Breast epithelium (tissue), 4 donors: ENCODE measurements at regions not wholly inside any gene's neighbourhood (a gene's known extent, or its start where the extent isn't known, plus 50 kb on each side); places are given as distances from the start of the nearest gene placed in this dataset.

Experiments used
- DNase-seq, 2 donors: peaks; one replicate each; pipeline ENCODE4 v3.0.0-alpha.2; 2019; ENCODE audit warnings: low spot score in 2 of 2
- H3K27ac ChIP-seq, 2 donors: fragments of 200-600 bp; sonication (generic) in 1 of 2; one replicate each; pipeline ENCODE4 v1.5.1; 2016 to 2019; ENCODE audit warnings: mild to moderate bottlenecking in 1 of 2
- H3K27me3 ChIP-seq, 2 donors: fragments of 200-600 bp; sonication (generic) in 1 of 2; one replicate each; pipeline versions ENCODE4 v1.5.1 to v1.6.0; 2017 to 2019; ENCODE audit warnings: control low read depth in 1 of 2, mild to moderate bottlenecking in 1 of 2
- H3K36me3 ChIP-seq: fragments of 200-600 bp; one replicate; pipeline ENCODE4 v1.5.1; 2019
- H3K4me1 ChIP-seq, 2 donors: fragments of 200-600 bp; sonication (generic); one replicate each; pipeline ENCODE4 v1.5.1; 2016 to 2019; ENCODE audit warnings: control low read depth in 1 of 2
- H3K4me3 ChIP-seq, 3 donors: fragments of 200-600 bp; sonication (generic); 1 replicate in 2 of 3; 2 replicates in 1 of 3; pipeline ENCODE4 v1.5.1; 2016 to 2019; ENCODE audit warnings: mild to moderate bottlenecking in 3 of 3, moderate library complexity in 2 of 3
- H3K9me3 ChIP-seq, 2 donors: fragments of 200-600 bp; sonication (generic) in 1 of 2; one replicate each; pipeline ENCODE4 v1.5.1; 2016 to 2019; ENCODE audit warnings: control low read depth in 1 of 2
- CTCF ChIP-seq, 3 donors: fragments of 450-650 bp; IDR thresholded peaks; one replicate each; pipeline ENCODE4 v1.5.1; 2016 to 2017; ENCODE audit warnings: antibody characterized with exemption in 3 of 3, mild to moderate bottlenecking in 3 of 3, moderate library complexity in 3 of 3
- POLR2A ChIP-seq: fragments of 450-650 bp; IDR thresholded peaks from one replicate; pipeline ENCODE4 v1.6.1; 2016; ENCODE audit warnings: antibody characterized with exemption, mild to moderate bottlenecking, moderate library complexity
- POLR2AphosphoS5 ChIP-seq, 3 donors: sonication (generic); formaldehyde crosslinking; IDR thresholded peaks; one replicate each; pipeline ENCODE4 v1.6.1; 2017; ENCODE audit warnings: antibody characterized with exemption in 3 of 3
- intact Hi-C: fragments of 100-400 bp; cut with DNase I; formaldehyde crosslinking; loops from one replicate; pipeline ENCODE4 v1.15.1; 2023; ENCODE audit warnings: low total_unique reads

- Histone ChIP-seq H3K9me3 (no peaks in the 10 kb centered on the region), H3K4me3 (no peak overlapping the region), H3K27ac (no peak overlapping the region), H3K36me3 (no peaks in the 10 kb centered on the region), H3K4me1 (no peaks in the 10 kb centered on the region), H3K27me3 (no peaks in the 10 kb centered on the region)
- no peak for TF ChIP-seq POLR2A
- no peak for TF ChIP-seq CTCF (IDR thresholded peaks at IDR 0.05)
- TF ChIP-seq POLR2AphosphoS5 (IDR thresholded peaks at IDR 0.05): no peak
- no peak for DNase-seq
- intact Hi-C loops: no loop called here
Measured at GRCh38 chr1:244335456-244335855, 116.3 kb downstream of the ADSS2 start.

- H3K9me3 ChIP-seq: no peaks in the 10 kb centered on the region
- H3K4me3 ChIP-seq: no peak overlapping the region
- H3K27ac ChIP-seq: no peak overlapping the region
- H3K4me1 ChIP-seq: no peaks in the 10 kb centered on the region
- TF ChIP-seq CTCF (IDR thresholded peaks at IDR 0.05) (no peak), POLR2AphosphoS5 (IDR thresholded peaks at IDR 0.05) (no peak), POLR2A (no peak)
- no peaks in the 10 kb centered on the region for H3K27me3 ChIP-seq
- no peaks in the 10 kb centered on the region for H3K36me3 ChIP-seq
- intact Hi-C loops: no loop called here
- no peak for DNase-seq
Measured at GRCh38 chr1:244336232-244336899, 115.3 kb downstream of the ADSS2 start.

- no peak for TF ChIP-seq POLR2A
- TF ChIP-seq POLR2AphosphoS5 (IDR thresholded peaks at IDR 0.05): no peak
- no peak for TF ChIP-seq CTCF (IDR thresholded peaks at IDR 0.05)
- Histone ChIP-seq H3K9me3 (no peaks in the 10 kb centered on the region), H3K4me3 (no peak overlapping the region), H3K4me1 (no peaks in the 10 kb centered on the region), H3K36me3 (no peaks in the 10 kb centered on the region), H3K27ac (no peak overlapping the region), H3K27me3 (no peaks in the 10 kb centered on the region)
- intact Hi-C loops: no loop called here
- no peak for DNase-seq
Measured at GRCh38 chr1:244337839-244338238, 113.9 kb downstream of the ADSS2 start.

GRCh38 chr1:244339073-244339692 is 112.5 kb downstream of the ADSS2 start:
- intact Hi-C loops: no loop called here
- TF ChIP-seq CTCF (IDR thresholded peaks at IDR 0.05): no peak
- TF ChIP-seq POLR2AphosphoS5 (IDR thresholded peaks at IDR 0.05): no peak
- no peak for TF ChIP-seq POLR2A
- Histone ChIP-seq H3K36me3 (no peaks in the 10 kb centered on the region), H3K4me3 (no peak overlapping the region), H3K4me1 (no peaks in the 10 kb centered on the region), H3K27me3 (no peaks in the 10 kb centered on the region), H3K27ac (no peak overlapping the region), H3K9me3 (no peaks in the 10 kb centered on the region)
- no peak for DNase-seq

GRCh38 chr1:244339776-244340175 is 111.9 kb downstream of the ADSS2 start:
- Histone ChIP-seq H3K27me3 (no peaks in the 10 kb centered on the region), H3K4me3 (no peak overlapping the region), H3K36me3 (no peaks in the 10 kb centered on the region), H3K9me3 (no peaks in the 10 kb centered on the region), H3K27ac (no peak overlapping the region), H3K4me1 (no peaks in the 10 kb centered on the region)
- TF ChIP-seq POLR2AphosphoS5 (IDR thresholded peaks at IDR 0.05) (no peak), CTCF (IDR thresholded peaks at IDR 0.05) (no peak), POLR2A (no peak)
- intact Hi-C loops: no loop called here
- DNase-seq: no peak
